K562 (cell line): ENCODE measurements at regions not wholly inside any gene's neighbourhood (a gene's known extent, or its start where the extent isn't known, plus 50 kb on each side); places are given as distances from the start of the nearest gene placed in this dataset.

ENCODE experiments used
- BRD4 ChIP-seq: fragments of 200-600 bp; sonication (generic); IDR thresholded peaks from 2 replicates; pipeline ENCODE4 v1.6.1; 2017; ENCODE audit warnings: inconsistent platforms
- DLX4 ChIP-seq: fragments of 250-450 bp; sonication (Bioruptor Pico); IDR thresholded peaks from 2 replicates; pipeline ENCODE4 v1.6.1; 2021; ENCODE audit warnings: mild to moderate bottlenecking
- HOMEZ ChIP-seq: fragments of 250-450 bp; sonication (Bioruptor Pico); IDR thresholded peaks from 2 replicates; pipeline ENCODE4 v1.4.0; 2020; ENCODE audit warnings: mild to moderate bottlenecking, moderate library complexity
- MLX ChIP-seq, 2 experiments: fragments of 450-650 bp in 1 of 2; sonication (generic) in 1 of 2; formaldehyde crosslinking; conservative IDR thresholded peaks; 2 replicates each; pipeline versions ENCODE4 v1.4.0 to v1.8.1; 2020 to 2022; ENCODE audit warnings: mild to moderate bottlenecking in 1 of 2, missing genetic modification reagents in 1 of 2
- MYC ChIP-seq, 2 experiments: fragments of 250-450 bp in 1 of 2; sonication (Bioruptor Pico) in 1 of 2; IDR thresholded peaks; 2 replicates each; pipeline versions ENCODE4 v1.5.1 to v1.6.1; 2012 to 2021; ENCODE audit warnings: low read depth in 2 of 2, borderline replicate concordance in 1 of 2, improper control_type of control experiment in 1 of 2, low read length in 1 of 2, mild to moderate bottlenecking in 1 of 2, moderate library complexity in 1 of 2
- PBX2 ChIP-seq, 2 experiments: IDR thresholded peaks in 1 of 2; conservative IDR thresholded peaks in 1 of 2; 2 replicates each; pipeline ENCODE4 v1.6.1; 2016; ENCODE audit warnings: low read depth in 2 of 2, mild to moderate bottlenecking in 1 of 2, missing compliant biosample characterization in 1 of 2, missing genetic modification characterization in 1 of 2, moderate library complexity in 1 of 2
- SMARCE1 ChIP-seq: fragments of 450-650 bp; IDR thresholded peaks from 2 replicates; pipeline ENCODE4 v1.7.1; 2016; ENCODE audit warnings: mild to moderate bottlenecking
- SRSF1 ChIP-seq: fragments of 200-400 bp; formaldehyde crosslinking; IDR thresholded peaks from 2 replicates; pipeline ENCODE4 v1.6.1; 2017; ENCODE audit warnings: mild to moderate bottlenecking, low read depth, low read length, moderate library complexity
- SRSF7 ChIP-seq: fragments of 200-400 bp; formaldehyde crosslinking; optimal IDR thresholded peaks from 2 replicates; pipeline ENCODE3; 2017; ENCODE audit warnings: mild to moderate bottlenecking, low read depth, low read length
- TRIM25 ChIP-seq: fragments of 450-650 bp; IDR thresholded peaks from 2 replicates; pipeline ENCODE4 v1.7.0; 2016; ENCODE audit warnings: borderline replicate concordance
- U2AF1 ChIP-seq: fragments of 200-400 bp; formaldehyde crosslinking; optimal IDR thresholded peaks from 2 replicates; pipeline ENCODE3; 2017; ENCODE audit warnings: mild to moderate bottlenecking, low read depth, low read length, moderate library complexity
- XRCC5 ChIP-seq: fragments of 200-400 bp; formaldehyde crosslinking; IDR thresholded peaks from 2 replicates; pipeline ENCODE4 v1.6.1; 2017; ENCODE audit warnings: low read depth, mild to moderate bottlenecking, low read length
- YY1 ChIP-seq, 3 experiments: IDR thresholded peaks; 2 replicates each; pipeline ENCODE4 v1.6.1; 2011; ENCODE audit warnings: low read length in 2 of 3, mild to moderate bottlenecking in 2 of 3, moderate library complexity in 2 of 3, borderline replicate concordance in 1 of 3, control low read depth in 1 of 3, low read depth in 1 of 3; ENCODE audit not compliant: insufficient read depth in 3 of 3, insufficient replicate concordance in 2 of 3, control insufficient read depth in 1 of 3, insufficient read length in 1 of 3; ENCODE audit errors: extremely low read depth in 1 of 3
- ZEB2 ChIP-seq: fragments of 450-650 bp; IDR thresholded peaks from 2 replicates; pipeline ENCODE4 v1.6.1; 2016
- ZNF140 ChIP-seq: fragments of 250-450 bp; sonication (Bioruptor Pico); IDR thresholded peaks from 2 replicates; pipeline ENCODE4 v1.8.0; 2021; ENCODE audit warnings: moderate library complexity, mild to moderate bottlenecking, inconsistent platforms
- ZNF197 ChIP-seq: fragments of 200-800 bp; sonication (Bioruptor generic); IDR thresholded peaks from 2 replicates; pipeline ENCODE4 v1.6.1; 2016; ENCODE audit warnings: low read depth, missing genetic modification characterization, missing compliant biosample characterization
- ZNF23 ChIP-seq: fragments of 250-450 bp; sonication (Bioruptor Pico); IDR thresholded peaks from 2 replicates; pipeline ENCODE4 v1.4.0; 2020; ENCODE audit warnings: mild to moderate bottlenecking
- ZNF445 ChIP-seq: fragments of 250-450 bp; sonication (Bioruptor Pico); IDR thresholded peaks from 2 replicates; pipeline ENCODE4 v1.4.0; 2020; ENCODE audit warnings: low read depth, mild to moderate bottlenecking, moderate library complexity

- TF ChIP-seq MYC (IDR thresholded peaks at IDR 0.05; ENCODE audit: low read depth, low read length) (no peak), MYC (CRISPR knock-in tag; IDR thresholded peaks at IDR 0.05; ENCODE audit: borderline replicate concordance, low read depth) (no peak), TRIM25 (no peak), BRD4 (peak; percentile 44; the same call in 1 of the 2 replicates), U2AF1 (no peak), ZNF445 (CRISPR knock-in tag) (no peak), ZNF140 (no peak), DLX4 (CRISPR knock-in tag) (no peak), XRCC5 (no peak), SRSF1 (no peak), ZNF23 (CRISPR knock-in tag) (no peak), SMARCE1 (peak; percentile 69; the same call in 1 of the 2 replicates), ZNF197 (CRISPR knock-in tag) (no peak), MLX (CRISPR knock-in tag; conservative IDR thresholded peaks at IDR 0.05) (no peak), YY1 (IDR thresholded peaks at IDR 0.05; ENCODE audit: borderline replicate concordance in 1 of 3, control insufficient read depth in 1 of 3, extremely low read depth in 1 of 3, insufficient read depth in 3 of 3, insufficient read length in 1 of 3, insufficient replicate concordance in 2 of 3, low read depth in 1 of 3, low read length in 2 of 3) (peak in 1 of 3 experiments; percentile 69), HOMEZ (no peak), SRSF7 (no peak), ZEB2 (peak; percentile 64), PBX2 (CRISPR knock-in tag; IDR thresholded peaks at IDR 0.05; ENCODE audit: low read depth) (no peak), PBX2 (tag; conservative IDR thresholded peaks at IDR 0.05; ENCODE audit: low read depth) (peak; percentile 91)
These were observed 994.9 kb downstream of the REEP3 start (continued) for GRCh38 chr10:64515970-64516699.
